HCT116 (cell line): ENCODE measurements at regions not wholly inside any gene's neighbourhood (a gene's known extent, or its start where the extent isn't known, plus 50 kb on each side); places are given as distances from the start of the nearest gene placed in this dataset.

Experiments used
- ATAC-seq: fragments of 200-7000 bp; cut with Tn5 transposase; 2 replicates; pipeline ENCODE4 v1.9.1; 2020; ENCODE audit warnings: mild to moderate bottlenecking, moderate library complexity
- BruUV-seq: library from RNA; stranded (reverse); fragments of 400-500 nt; replicated peaks from 2 replicates; lab custom pipeline; 2021; lab: Mats Ljungman, UMichigan
- CTCF ChIA-PET: fragments of 300-600 bp; sonication (Branson Sonifier 250); formaldehyde crosslinking; loops from one replicate; lab custom pipeline; 2021; ENCODE audit warnings: antibody characterized with exemption; lab: Charles Lee
- POLR2A ChIA-PET: fragments of 300-600, 350-600 bp; sonication (Branson Sonifier 250); formaldehyde crosslinking; loops from one replicate; lab custom pipeline; 2021; ENCODE audit warnings: antibody characterized with exemption; lab: Charles Lee
- RAD21 ChIA-PET, 2 experiments: fragments of 300-600 bp; sonication (Branson Sonifier 250); formaldehyde crosslinking; loops; one replicate each; lab custom pipeline; 2023; ENCODE audit warnings: low total read pairs in 2 of 2; ENCODE audit not compliant: uncharacterized antibody in 2 of 2, unreplicated experiment in 2 of 2, low non-redundant PET in 1 of 2; lab: Charles Lee
- DNase-seq: peaks from one replicate; pipeline ENCODE4 v3.0.0-alpha.2; 2010; ENCODE audit warnings: low read depth, low spot score
- H2AFZ ChIP-seq: fragments of 200-600 bp; shearing (Covaris generic), sonication (generic); 2 replicates; pipeline ENCODE4 v1.6.1; 2017; ENCODE audit warnings: low read depth, mixed run types, mixed read lengths, antibody characterized with exemption, low read length; ENCODE audit not compliant: poor library complexity, severe bottlenecking
- H3K27ac ChIP-seq: 2 replicates; pipeline ENCODE4 v1.5.1; 2012; ENCODE audit warnings: low read depth, low read length
- H3K27me3 ChIP-seq: fragments of 200-600 bp; sonication (generic); 2 replicates; pipeline ENCODE4 v1.6.1; 2016; ENCODE audit warnings: mixed run types, low read length, mixed read lengths; ENCODE audit not compliant: insufficient read depth
- H3K36me3 ChIP-seq, 2 experiments: fragments of 200-500 bp in 1 of 2; fragments of 200-600 bp in 1 of 2; sonication (Bioruptor generic) in 1 of 2; sonication (generic) in 1 of 2; 2 replicates each; pipeline versions ENCODE4 v1.5.1 to v1.6.1; 2014 to 2016; ENCODE audit warnings: low read length in 2 of 2, inconsistent platforms in 1 of 2, mixed read lengths in 1 of 2, mixed run types in 1 of 2; ENCODE audit not compliant: insufficient read depth in 2 of 2, control insufficient read depth in 1 of 2
- H3K4me1 ChIP-seq, 2 experiments: fragments of 200-600 bp in 1 of 2; sonication (generic) in 1 of 2; 2 replicates each; pipeline versions ENCODE4 v1.5.1 to v1.6.1; 2012 to 2017; ENCODE audit warnings: low read length in 2 of 2, inconsistent platforms in 1 of 2, mild to moderate bottlenecking in 1 of 2, mixed read lengths in 1 of 2, mixed run types in 1 of 2, moderate library complexity in 1 of 2; ENCODE audit not compliant: insufficient read depth in 2 of 2, control insufficient read depth in 1 of 2
- H3K4me2 ChIP-seq: fragments of 200-600 bp; sonication (generic); 2 replicates; pipeline ENCODE4 v1.6.1; 2017; ENCODE audit warnings: mixed run types, low read length, mixed read lengths
- H3K4me3 ChIP-seq, 2 experiments: fragments of 200-600 bp in 1 of 2; sonication (generic) in 1 of 2; replicated peaks in 1 of 2; 2 replicates each; pipeline ENCODE4 v1.5.1; 2011 to 2016; ENCODE audit warnings: low read length in 2 of 2, control low read depth in 1 of 2, low read depth in 1 of 2, mild to moderate bottlenecking in 1 of 2, mixed read lengths in 1 of 2, mixed run types in 1 of 2
- H3K79me2 ChIP-seq: fragments of 200-600 bp; sonication (generic); 2 replicates; pipeline ENCODE4 v1.6.1; 2017; ENCODE audit warnings: mild to moderate bottlenecking, mixed run types, low read length, moderate library complexity, mixed read lengths; ENCODE audit not compliant: insufficient read depth
- H3K9ac ChIP-seq: fragments of 200-600 bp; sonication (generic); 2 replicates; pipeline ENCODE4 v1.6.1; 2016; ENCODE audit warnings: low read length, mixed read lengths
- H3K9me2 ChIP-seq: fragments of 200-600 bp; sonication (generic), shearing (Covaris generic); 2 replicates; pipeline ENCODE4 v1.6.1; 2017; ENCODE audit warnings: mixed run types, mild to moderate bottlenecking, moderate library complexity; ENCODE audit not compliant: insufficient read depth
- H3K9me3 ChIP-seq, 2 experiments: fragments of 200-500 bp in 1 of 2; fragments of 200-600 bp in 1 of 2; sonication (Bioruptor generic) in 1 of 2; sonication (generic) in 1 of 2; 2 replicates each; pipeline ENCODE4 v1.6.1; 2014 to 2017; ENCODE audit warnings: low read length in 2 of 2, mixed read lengths in 2 of 2, inconsistent platforms in 1 of 2, low read depth in 1 of 2, mild to moderate bottlenecking in 1 of 2, mixed run types in 1 of 2, moderate library complexity in 1 of 2; ENCODE audit not compliant: control insufficient read depth in 1 of 2, insufficient read depth in 1 of 2
- H4K20me1 ChIP-seq: fragments of 200-600 bp; sonication (generic), shearing (Covaris generic); 2 replicates; pipeline ENCODE4 v1.6.1; 2017; ENCODE audit warnings: mixed run types, mild to moderate bottlenecking, moderate library complexity; ENCODE audit not compliant: insufficient read depth
- ELF1 ChIP-seq: IDR thresholded peaks from 2 replicates; pipeline ENCODE4 v1.6.1; 2012; ENCODE audit warnings: low read depth, borderline replicate concordance
- EZH2 ChIP-seq: fragments of 200-600 bp; sonication (generic); IDR thresholded peaks from 2 replicates; pipeline ENCODE4 v1.6.1; 2017; ENCODE audit warnings: antibody characterized with exemption, mixed run types
- EZH2phosphoT487 ChIP-seq: fragments of 200-600 bp; IDR thresholded peaks from 2 replicates; pipeline ENCODE4 v1.6.1; 2018; ENCODE audit warnings: antibody characterized with exemption, borderline replicate concordance
- POLR2AphosphoS5 ChIP-seq: IDR thresholded peaks from 2 replicates; pipeline ENCODE4 v1.6.1; 2011; ENCODE audit warnings: mild to moderate bottlenecking, low read depth, low read length, moderate library complexity
- RAD21 ChIP-seq: IDR thresholded peaks from 2 replicates; pipeline ENCODE4 v1.6.1; 2012; ENCODE audit warnings: low read depth, mild to moderate bottlenecking
- SIN3A ChIP-seq: IDR thresholded peaks from 2 replicates; pipeline ENCODE4 v1.6.1; 2012; ENCODE audit warnings: low read depth
- SP1 ChIP-seq: IDR thresholded peaks from 2 replicates; pipeline ENCODE4 v1.6.1; 2012; ENCODE audit warnings: low read depth
- TCF7L2 ChIP-seq: IDR thresholded peaks from 2 replicates; pipeline ENCODE4 v1.7.0; 2011; ENCODE audit warnings: borderline replicate concordance, inconsistent platforms; ENCODE audit not compliant: insufficient read depth, insufficient read length; ENCODE audit errors: extremely low read depth
- ZNF274 ChIP-seq: fragments of 200-500 bp; sonication (Bioruptor generic); IDR thresholded peaks from 2 replicates; pipeline ENCODE4 v1.6.1; 2014; ENCODE audit warnings: mild to moderate bottlenecking, low read depth, low read length, inconsistent platforms
- intact Hi-C: fragments of 100-400 bp; cut with micrococcal nuclease; formaldehyde crosslinking; loops from 2 replicates; pipeline ENCODE4 v1.10.0; 2022
- TF ChIP-seq, protein P1 (sequence below), 3 experiments: fragments of 200-600 bp in 1 of 3; sonication (generic) in 1 of 3; IDR thresholded peaks in 2 of 3; conservative IDR thresholded peaks in 1 of 3; 2 replicates each; pipeline ENCODE4 v1.5.1; 2012 to 2017; ENCODE audit warnings: low read depth in 2 of 3, low read length in 2 of 3, antibody characterized with exemption in 1 of 3, borderline replicate concordance in 1 of 3, control low read depth in 1 of 3, mild to moderate bottlenecking in 1 of 3, mixed read lengths in 1 of 3, mixed run types in 1 of 3, moderate library complexity in 1 of 3; ENCODE audit not compliant: insufficient read depth in 1 of 3
- TF ChIP-seq, protein P2 (sequence below): IDR thresholded peaks from 2 replicates; pipeline ENCODE4 v1.6.1; 2012

DNA sequence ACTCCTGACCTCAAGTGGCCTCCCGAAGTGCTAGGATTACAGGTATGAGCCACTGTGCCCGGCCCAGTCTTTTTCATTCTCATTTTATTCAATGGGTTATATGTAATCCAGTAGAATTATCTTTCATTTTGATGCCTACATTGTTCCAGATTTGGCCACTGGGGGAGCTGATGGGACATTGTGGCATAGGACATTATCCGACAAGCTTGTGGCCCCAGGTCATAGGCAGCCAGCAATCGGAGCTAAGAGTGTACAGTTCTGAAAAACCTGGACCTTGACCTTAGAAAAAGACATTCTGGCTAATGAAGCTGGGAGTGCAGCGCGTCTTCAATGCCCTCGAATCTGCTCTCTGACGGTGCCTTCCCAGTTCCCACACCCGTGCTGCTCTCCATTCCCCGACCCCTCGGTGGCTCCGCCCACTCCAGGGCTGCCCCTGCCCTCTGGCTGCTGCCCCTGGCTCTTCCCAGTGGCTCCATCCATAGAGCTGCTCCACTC, 108.7 kb downstream of the TEX29 start:
- RAD21 ChIA-PET, result interaction anchor here in 1 of 2 experiments (1.0 kb wide), 1 partner anchor 84 kb away, joined by 3 read pairs; no protein-coding TSS in a partner anchor
- CTCF ChIA-PET, result interaction anchor here (0.9 to 3.8 kb wide), 14 partner anchors 10 to 361 kb away, joined by 3 to 33 read pairs (median 3); no protein-coding TSS in a partner anchor
- no TSS peak for BruUV-seq
- H3K79me2 ChIP-seq, result no peaks in the 10 kb centered on the region
- TF ChIP-seq RAD21 (peak; percentile 45), ZNF274 (no peak), SIN3A (no peak), ELF1 (no peak)
- TF ChIP-seq, protein P1, sequence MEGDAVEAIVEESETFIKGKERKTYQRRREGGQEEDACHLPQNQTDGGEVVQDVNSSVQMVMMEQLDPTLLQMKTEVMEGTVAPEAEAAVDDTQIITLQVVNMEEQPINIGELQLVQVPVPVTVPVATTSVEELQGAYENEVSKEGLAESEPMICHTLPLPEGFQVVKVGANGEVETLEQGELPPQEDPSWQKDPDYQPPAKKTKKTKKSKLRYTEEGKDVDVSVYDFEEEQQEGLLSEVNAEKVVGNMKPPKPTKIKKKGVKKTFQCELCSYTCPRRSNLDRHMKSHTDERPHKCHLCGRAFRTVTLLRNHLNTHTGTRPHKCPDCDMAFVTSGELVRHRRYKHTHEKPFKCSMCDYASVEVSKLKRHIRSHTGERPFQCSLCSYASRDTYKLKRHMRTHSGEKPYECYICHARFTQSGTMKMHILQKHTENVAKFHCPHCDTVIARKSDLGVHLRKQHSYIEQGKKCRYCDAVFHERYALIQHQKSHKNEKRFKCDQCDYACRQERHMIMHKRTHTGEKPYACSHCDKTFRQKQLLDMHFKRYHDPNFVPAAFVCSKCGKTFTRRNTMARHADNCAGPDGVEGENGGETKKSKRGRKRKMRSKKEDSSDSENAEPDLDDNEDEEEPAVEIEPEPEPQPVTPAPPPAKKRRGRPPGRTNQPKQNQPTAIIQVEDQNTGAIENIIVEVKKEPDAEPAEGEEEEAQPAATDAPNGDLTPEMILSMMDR (IDR thresholded peaks at IDR 0.05 in 2 of 3, conservative IDR thresholded peaks at IDR 0.05 in 1 of 3; ENCODE audit: borderline replicate concordance in 1 of 3, insufficient read depth in 1 of 3, low read depth in 2 of 3, low read length in 2 of 3), result peak; percentile 50 to 74 (median 70); a peak in 5 of 6 replicates
- H4K20me1 ChIP-seq, result no peaks in the 10 kb centered on the region
- no peaks in the 10 kb centered on the region for H3K36me3 ChIP-seq
- H3K27me3 ChIP-seq, result peaks cover 11% of the 10 kb centered on the region; the same call in 1 of the 2 replicates
- ATAC-seq (peak; percentile 96), DNase-seq (peak; percentile 58)
- H2AFZ ChIP-seq, result peak overlapping the region; percentile 30
- peak overlapping the region in 1 of 2 experiments; percentile 9; a peak in 1 of 4 replicates for H3K4me3 ChIP-seq
- peaks cover 0 to 7% of the 10 kb centered on the region in 2 experiments; a peak in 1 of 4 replicates for H3K4me1 ChIP-seq
- no peaks in the 10 kb centered on the region for H3K9me3 ChIP-seq
- peak overlapping the region; percentile 65 for H3K4me2 ChIP-seq
- POLR2A ChIA-PET, result no interaction called here
- no peak overlapping the region for H3K27ac ChIP-seq
- intact Hi-C loops, result no loop called here
- H3K9me2 ChIP-seq, result no peaks in the 10 kb centered on the region
- H3K9ac ChIP-seq, result no peak overlapping the region

DNA sequence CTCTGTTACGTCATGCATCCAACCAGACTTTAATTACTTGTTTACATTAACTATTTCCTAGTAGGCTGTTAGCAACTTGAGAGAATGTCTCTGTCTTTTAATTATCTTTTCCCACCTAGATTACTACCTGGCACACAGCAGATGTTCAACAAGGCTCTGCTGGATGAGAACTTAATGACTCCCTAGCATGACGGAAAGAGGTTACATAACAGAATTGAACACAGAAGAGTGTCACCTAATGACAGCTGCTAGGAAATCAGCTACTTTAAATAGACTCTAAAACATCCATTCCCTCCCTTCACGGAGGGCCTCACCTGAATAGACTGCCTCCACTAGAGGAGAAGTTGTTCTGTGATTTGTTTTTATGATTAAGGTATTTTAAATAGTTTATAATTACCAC, 110.8 kb downstream of the TEX29 start:
- TF ChIP-seq EZH2phosphoT487 (no peak), POLR2AphosphoS5 (no peak), RAD21 (no peak), EZH2 (no peak), TCF7L2 (no peak), SP1 (no peak)
- TF ChIP-seq, protein P2, sequence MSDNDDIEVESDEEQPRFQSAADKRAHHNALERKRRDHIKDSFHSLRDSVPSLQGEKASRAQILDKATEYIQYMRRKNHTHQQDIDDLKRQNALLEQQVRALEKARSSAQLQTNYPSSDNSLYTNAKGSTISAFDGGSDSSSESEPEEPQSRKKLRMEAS, result no peak
- CTCF ChIA-PET, result interaction anchor here (1.1 kb wide), 1 partner anchor 9 kb away, joined by 4 read pairs; no protein-coding TSS in a partner anchor
- POLR2A ChIA-PET, result no interaction called here
- BruUV-seq, result no TSS peak
- RAD21 ChIA-PET, result no interaction called here
- no peak overlapping the region for H2AFZ ChIP-seq
- H3K27me3 ChIP-seq, result peaks cover 13% of the 10 kb centered on the region; the same call in 1 of the 2 replicates
- ATAC-seq (no peak), DNase-seq (no peak)
- intact Hi-C loops, result no loop called here
- peaks cover 0 to 6% of the 10 kb centered on the region in 2 experiments; a peak in 1 of 4 replicates for H3K4me1 ChIP-seq
- H4K20me1 ChIP-seq, result no peaks in the 10 kb centered on the region
- no peak overlapping the region for H3K4me3 ChIP-seq
- no peak overlapping the region for H3K27ac ChIP-seq
- H3K9ac ChIP-seq, result no peak overlapping the region
- no peaks in the 10 kb centered on the region for H3K36me3 ChIP-seq
- H3K79me2 ChIP-seq, result no peaks in the 10 kb centered on the region
- H3K9me3 ChIP-seq, result no peaks in the 10 kb centered on the region
- H3K9me2 ChIP-seq, result no peaks in the 10 kb centered on the region
- H3K4me2 ChIP-seq, result no peak overlapping the region
